ENCODE measurements at regions not wholly inside any gene's neighbourhood (a gene's known extent, or its start where the extent isn't known, plus 50 kb on each side); places are given as distances from the start of the nearest gene placed in this dataset.

GRCh38 chr12:45590646-45591045 is 138.9 kb upstream of the ARID2 start:
- no peak for DNase-seq

GRCh38 chr12:45591635-45592034 is 137.9 kb upstream of the ARID2 start:
- no peak for DNase-seq

GRCh38 chr12:45596366-45596765 is 133.1 kb upstream of the ARID2 start:
- no peak for DNase-seq

GRCh38 chr12:45598336-45598735 is 131.2 kb upstream of the ARID2 start:
- no peak for DNase-seq

GRCh38 chr12:45598761-45599160 is 130.7 kb upstream of the ARID2 start:
- DNase-seq: no peak

- no peak for DNase-seq
Observed at GRCh38 chr12:45599196-45599595, 130.3 kb upstream of the ARID2 start.

GRCh38 chr12:45601390-45601789 is 128.1 kb upstream of the ARID2 start:
- DNase-seq: no peak

- DNase-seq: no peak
Observed at GRCh38 chr12:45601888-45602287, 127.6 kb upstream of the ARID2 start.

GRCh38 chr12:45605624-45606023 is 123.9 kb upstream of the ARID2 start:
- DNase-seq: no peak

- DNase-seq: no peak
Observed at GRCh38 chr12:45611061-45611460, 118.4 kb upstream of the ARID2 start.

- DNase-seq: no peak
Observed at GRCh38 chr12:45611495-45611894, 118.0 kb upstream of the ARID2 start.

GRCh38 chr12:45612044-45612794 is 117.3 kb upstream of the ARID2 start:
- DNase-seq: no peak

GRCh38 chr12:45613296-45613695 is 116.2 kb upstream of the ARID2 start:
- no peak for DNase-seq

GRCh38 chr12:45613855-45614254 is 115.7 kb upstream of the ARID2 start:
- no peak for DNase-seq

- no peak for DNase-seq
Observed at GRCh38 chr12:45615268-45615667, 114.2 kb upstream of the ARID2 start.

- DNase-seq: no peak
Observed at GRCh38 chr12:45619736-45620135, 109.8 kb upstream of the ARID2 start.

GRCh38 chr12:45621703-45622102 is 107.8 kb upstream of the ARID2 start:
- DNase-seq: no peak

GRCh38 chr12:45622210-45622937 is 107.1 kb upstream of the ARID2 start:
- DNase-seq: no peak

- DNase-seq: no peak
Observed at GRCh38 chr12:45623221-45623620, 106.3 kb upstream of the ARID2 start.

- DNase-seq: no peak
Observed at GRCh38 chr12:45623940-45624339, 105.6 kb upstream of the ARID2 start.

GRCh38 chr12:45626965-45627364 is 102.5 kb upstream of the ARID2 start:
- DNase-seq: no peak

- DNase-seq: no peak
Observed at GRCh38 chr12:45627407-45628069, 102.0 kb upstream of the ARID2 start.

GRCh38 chr12:45629292-45629691 is 100.2 kb upstream of the ARID2 start:
- DNase-seq: no peak

- DNase-seq: no peak
Observed at GRCh38 chr12:45633733-45634132, 95.8 kb upstream of the ARID2 start.

Data from right hindlimb (tissue), 1 donor.